H9 (cell line): ENCODE measurements at regions not wholly inside any gene's neighbourhood (a gene's known extent, or its start where the extent isn't known, plus 50 kb on each side); places are given as distances from the start of the nearest gene placed in this dataset.

Experiments used
- DNase-seq: peaks from one replicate; pipeline ENCODE4 v3.0.0-alpha.2; 2017
- H2AFZ ChIP-seq: one replicate; pipeline ENCODE4 v1.6.1; 2013; ENCODE audit warnings: mild to moderate bottlenecking, low read length, control low read depth, moderate library complexity
- H2AK5ac ChIP-seq: 2 replicates; pipeline ENCODE4 v1.6.1; 2013; ENCODE audit warnings: low read length, control low read depth, mixed read lengths; ENCODE audit not compliant: insufficient read length
- H2BK120ac ChIP-seq: one replicate; pipeline ENCODE4 v1.6.1; 2013; ENCODE audit warnings: low read depth, mild to moderate bottlenecking, low read length, control low read depth, inconsistent platforms; ENCODE audit not compliant: poor library complexity, severe bottlenecking
- H2BK12ac ChIP-seq: 2 replicates; pipeline ENCODE4 v1.6.1; 2013; ENCODE audit warnings: low read length, control low read depth, mixed read lengths, low read depth; ENCODE audit not compliant: insufficient read length
- H2BK15ac ChIP-seq: 2 replicates; pipeline ENCODE4 v1.6.1; 2013; ENCODE audit warnings: low read depth, low read length, control low read depth
- H2BK20ac ChIP-seq: one replicate; pipeline ENCODE4 v1.6.1; 2013; ENCODE audit warnings: low read depth, mild to moderate bottlenecking, low read length, control low read depth, inconsistent platforms; ENCODE audit not compliant: poor library complexity, severe bottlenecking
- H2BK5ac ChIP-seq: 2 replicates; pipeline ENCODE4 v1.6.1; 2013; ENCODE audit warnings: low read length, control low read depth, mixed read lengths; ENCODE audit not compliant: insufficient read length
- H3K14ac ChIP-seq: 2 replicates; pipeline ENCODE4 v1.6.1; 2013; ENCODE audit warnings: low read length, control low read depth; ENCODE audit not compliant: insufficient read depth
- H3K18ac ChIP-seq: 2 replicates; pipeline ENCODE4 v1.6.1; 2013; ENCODE audit warnings: low read depth, mild to moderate bottlenecking, mixed read lengths, low read length, control low read depth; ENCODE audit not compliant: insufficient read length
- H3K23ac ChIP-seq: 2 replicates; pipeline ENCODE4 v1.6.1; 2013; ENCODE audit warnings: low read length, control low read depth, mixed read lengths, low read depth; ENCODE audit not compliant: insufficient read length
- H3K23me2 ChIP-seq: 2 replicates; pipeline ENCODE4 v1.6.1; 2013; ENCODE audit warnings: low read depth, mild to moderate bottlenecking, mixed read lengths, low read length, control low read depth; ENCODE audit not compliant: insufficient read length, poor library complexity, severe bottlenecking
- H3K27ac ChIP-seq: 2 replicates; pipeline ENCODE4 v1.5.1; 2013; ENCODE audit warnings: low read length, control low read depth, mixed read lengths, low read depth; ENCODE audit not compliant: insufficient read length
- H3K27me3 ChIP-seq: 2 replicates; pipeline ENCODE4 v1.6.1; 2013; ENCODE audit warnings: low read length, control low read depth, inconsistent platforms; ENCODE audit not compliant: insufficient read depth
- H3K4ac ChIP-seq: 2 replicates; pipeline ENCODE4 v1.6.1; 2013; ENCODE audit warnings: low read depth, mild to moderate bottlenecking, control low read depth, inconsistent platforms, low read length, moderate library complexity
- H3K4me1 ChIP-seq: 2 replicates; pipeline ENCODE4 v1.6.1; 2013; ENCODE audit warnings: low read length, control low read depth, inconsistent platforms; ENCODE audit not compliant: insufficient read depth
- H3K4me2 ChIP-seq: 2 replicates; pipeline ENCODE4 v1.6.1; 2013; ENCODE audit warnings: low read length, control low read depth, mixed read lengths; ENCODE audit not compliant: insufficient read length, insufficient read depth
- H3K56ac ChIP-seq: 2 replicates; pipeline ENCODE4 v1.6.1; 2013; ENCODE audit warnings: low read depth, mild to moderate bottlenecking, mixed read lengths, low read length, control low read depth; ENCODE audit not compliant: insufficient read length
- H3K79me1 ChIP-seq: 2 replicates; pipeline ENCODE4 v1.6.1; 2013; ENCODE audit warnings: low read depth, mild to moderate bottlenecking, moderate library complexity, low read length, control low read depth, inconsistent platforms; ENCODE audit not compliant: insufficient read depth, poor library complexity, severe bottlenecking
- H3K79me2 ChIP-seq: 2 replicates; pipeline ENCODE4 v1.6.1; 2013; ENCODE audit warnings: low read length, control low read depth, inconsistent platforms; ENCODE audit not compliant: insufficient read depth
- H3K9ac ChIP-seq: 2 replicates; pipeline ENCODE4 v1.6.1; 2013; ENCODE audit warnings: low read length, control low read depth, mixed read lengths; ENCODE audit not compliant: insufficient read length; ENCODE audit errors: extremely low read depth
- H3K9me3 ChIP-seq: one replicate; pipeline ENCODE4 v1.6.1; 2013; ENCODE audit warnings: low read depth, low read length, inconsistent platforms; ENCODE audit not compliant: control insufficient read depth
- H3T11ph ChIP-seq: one replicate; pipeline ENCODE4 v1.6.1; 2013; ENCODE audit warnings: mild to moderate bottlenecking, low read length, control low read depth, inconsistent platforms
- H4K20me1 ChIP-seq: one replicate; pipeline ENCODE4 v1.6.1; 2013; ENCODE audit not compliant: control insufficient read depth, insufficient read length, insufficient read depth
- H4K5ac ChIP-seq: 2 replicates; pipeline ENCODE4 v1.6.1; 2013; ENCODE audit warnings: low read depth, mild to moderate bottlenecking, mixed read lengths, low read length, control low read depth; ENCODE audit not compliant: insufficient read length
- H4K8ac ChIP-seq: replicated peaks from 2 replicates; pipeline ENCODE4 v1.6.1; 2013; ENCODE audit warnings: low read length, control low read depth, mixed read lengths, low read depth; ENCODE audit not compliant: insufficient read length
- H4K91ac ChIP-seq: 2 replicates; pipeline ENCODE4 v1.6.1; 2013; ENCODE audit warnings: low read depth, mild to moderate bottlenecking, moderate library complexity, mixed read lengths, low read length, control low read depth; ENCODE audit not compliant: insufficient read length
- H3K27ac Mint-ChIP-seq, 3 experiments: 2 replicates in 2 of 3; 3 replicates in 1 of 3; pipeline ENCODE4 v1.8.0; 2020 to 2021; ENCODE audit warnings: mixed read lengths in 3 of 3, mild to moderate bottlenecking in 1 of 3, moderate library complexity in 1 of 3
- H3K27me3 Mint-ChIP-seq: 2 replicates; pipeline ENCODE4 v1.8.0; 2021; ENCODE audit warnings: low read depth, mild to moderate bottlenecking, moderate library complexity, mixed read lengths
- H3K36me3 Mint-ChIP-seq, 3 experiments: 2 replicates in 2 of 3; 3 replicates in 1 of 3; pipeline ENCODE4 v1.8.0; 2020 to 2021; ENCODE audit warnings: low read depth in 3 of 3, mixed read lengths in 3 of 3; ENCODE audit not compliant: insufficient read depth in 1 of 3
- H3K4me1 Mint-ChIP-seq, 2 experiments: 2 replicates each; pipeline ENCODE4 v1.8.0; 2020; ENCODE audit warnings: mixed read lengths in 2 of 2
- H3K4me3 Mint-ChIP-seq, 2 experiments: 2 replicates in 1 of 2; 3 replicates in 1 of 2; pipeline ENCODE4 v1.8.0; 2020 to 2021; ENCODE audit warnings: mild to moderate bottlenecking in 2 of 2, mixed read lengths in 2 of 2, moderate library complexity in 1 of 2
- H3K9me3 Mint-ChIP-seq, 2 experiments: 2 replicates in 1 of 2; 3 replicates in 1 of 2; pipeline ENCODE4 v1.8.0; 2020; ENCODE audit warnings: mild to moderate bottlenecking in 2 of 2, mixed read lengths in 2 of 2, moderate library complexity in 1 of 2
- CTCF ChIP-seq: fragments of 200-600 bp; sonication (generic); conservative IDR thresholded peaks from 3 replicates; pipeline ENCODE4 v1.8.0; 2021; ENCODE audit warnings: antibody characterized with exemption, mild to moderate bottlenecking
- WGBS: extraction: QIAGEN DNeasy Blood & Tissue Kit; methylation state at CpG from one replicate; pipeline ENCODE4 v1.1.7; 2013; ENCODE audit warnings: missing lambda C conversion rate, low lambda C conversion rate, mixed read lengths; ENCODE audit not compliant: insufficient read length; ENCODE audit errors: extremely low coverage; 5-methylcytosine and 5-hydroxymethylcytosine counted together

GRCh38 chr6:168852376-168852884, 401.2 kb downstream of the THBS2 start:
- no peak overlapping the region for H3K18ac ChIP-seq
- H3K79me1 ChIP-seq: no peaks in the 10 kb centered on the region
- H4K20me1 ChIP-seq: no peaks in the 10 kb centered on the region
- no peaks in the 10 kb centered on the region for H3K27me3 ChIP-seq
- H3K4me1 ChIP-seq: no peaks in the 10 kb centered on the region
- no peaks in the 10 kb centered on the region for H3K79me2 ChIP-seq
- H3K4ac ChIP-seq: no peak overlapping the region
- no peak for TF ChIP-seq CTCF
- Mint-ChIP-seq H3K9me3 (peaks cover 0 to 2% of the 10 kb centered on the region in 2 experiments; a peak in 2 of 5 replicates), H3K4me3 (no peak overlapping the region), H3K4me1 (no peaks in the 10 kb centered on the region), H3K27ac (no peak overlapping the region), H3K27me3 (peaks cover 2% of the 10 kb centered on the region; the same call in 1 of the 2 replicates), H3K36me3 (peaks cover 0 to 3% (median 0%) of the 10 kb centered on the region in 3 experiments; a peak in 2 of 7 replicates)
- no peak overlapping the region for H2BK15ac ChIP-seq
- H3T11ph ChIP-seq: no peak overlapping the region
- H3K4me2 ChIP-seq: no peak overlapping the region
- no peak overlapping the region for H2BK5ac ChIP-seq
- H4K5ac ChIP-seq: no peak overlapping the region
- H3K9ac ChIP-seq: no peak overlapping the region
- no peak overlapping the region for H3K27ac ChIP-seq
- H2BK12ac ChIP-seq: no peak overlapping the region
- H4K8ac ChIP-seq: no peak overlapping the region
- no CpG with 5 or more reads among the region's 12 CpGs for WGBS
- no peak overlapping the region for H3K56ac ChIP-seq
- H2AK5ac ChIP-seq: no peak overlapping the region
- H2BK20ac ChIP-seq: no peak overlapping the region
- H3K23ac ChIP-seq: no peak overlapping the region
- no peak overlapping the region; the same call in 1 of the 2 replicates for H3K14ac ChIP-seq
- H4K91ac ChIP-seq: no peak overlapping the region
- H3K23me2 ChIP-seq: no peaks in the 10 kb centered on the region
- no peaks in the 10 kb centered on the region for H3K9me3 ChIP-seq
- DNase-seq: no peak
- no peak overlapping the region for H2BK120ac ChIP-seq
- H2AFZ ChIP-seq: no peak overlapping the region
